ENCODE measurements at regions not wholly inside any gene's neighbourhood (a gene's known extent, or its start where the extent isn't known, plus 50 kb on each side); places are given as distances from the start of the nearest gene placed in this dataset.

DNA sequence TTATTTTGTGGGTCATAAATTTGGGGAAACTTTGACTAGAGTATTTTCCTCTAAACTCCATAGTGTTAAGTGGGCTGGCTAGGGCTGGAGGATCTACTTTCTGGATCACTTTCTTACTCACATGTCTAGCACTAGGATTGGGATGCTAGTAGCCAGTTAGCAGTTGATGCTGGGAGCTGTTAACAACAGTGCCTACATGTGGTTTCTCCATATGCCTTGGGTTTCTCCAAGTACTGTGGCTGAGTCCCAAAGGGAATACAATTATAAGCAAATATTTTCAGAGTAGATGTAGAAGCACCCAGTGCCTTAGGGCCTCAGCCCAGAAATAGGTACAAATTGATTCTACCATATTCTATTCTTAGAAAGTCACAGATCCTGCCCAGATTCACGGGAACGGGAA is 1614.9 kb downstream of the ARAP2 start:
- no peak overlapping the region for H3K27ac ChIP-seq
- Mint-ChIP-seq H3K36me3 (no peaks in the 10 kb centered on the region), H3K27ac (no peak overlapping the region), H3K4me3 (no peak overlapping the region), H3K4me1 (no peaks in the 10 kb centered on the region), H3K9me3 (peaks cover 13% of the 10 kb centered on the region), H3K27me3 (ENCODE audit: insufficient read depth, low read depth) (no peaks in the 10 kb centered on the region)
- TF ChIP-seq, protein P1, sequence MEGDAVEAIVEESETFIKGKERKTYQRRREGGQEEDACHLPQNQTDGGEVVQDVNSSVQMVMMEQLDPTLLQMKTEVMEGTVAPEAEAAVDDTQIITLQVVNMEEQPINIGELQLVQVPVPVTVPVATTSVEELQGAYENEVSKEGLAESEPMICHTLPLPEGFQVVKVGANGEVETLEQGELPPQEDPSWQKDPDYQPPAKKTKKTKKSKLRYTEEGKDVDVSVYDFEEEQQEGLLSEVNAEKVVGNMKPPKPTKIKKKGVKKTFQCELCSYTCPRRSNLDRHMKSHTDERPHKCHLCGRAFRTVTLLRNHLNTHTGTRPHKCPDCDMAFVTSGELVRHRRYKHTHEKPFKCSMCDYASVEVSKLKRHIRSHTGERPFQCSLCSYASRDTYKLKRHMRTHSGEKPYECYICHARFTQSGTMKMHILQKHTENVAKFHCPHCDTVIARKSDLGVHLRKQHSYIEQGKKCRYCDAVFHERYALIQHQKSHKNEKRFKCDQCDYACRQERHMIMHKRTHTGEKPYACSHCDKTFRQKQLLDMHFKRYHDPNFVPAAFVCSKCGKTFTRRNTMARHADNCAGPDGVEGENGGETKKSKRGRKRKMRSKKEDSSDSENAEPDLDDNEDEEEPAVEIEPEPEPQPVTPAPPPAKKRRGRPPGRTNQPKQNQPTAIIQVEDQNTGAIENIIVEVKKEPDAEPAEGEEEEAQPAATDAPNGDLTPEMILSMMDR (IDR thresholded peaks at IDR 0.05), result no peak
- TF ChIP-seq EZH2phosphoT487 (IDR thresholded peaks at IDR 0.05) (no peak), EZH2 (IDR thresholded peaks at IDR 0.05) (no peak)
- no peak overlapping the region for H3K9ac ChIP-seq
- H3K4me1 ChIP-seq, result no peaks in the 10 kb centered on the region
- H4K20me1 ChIP-seq (ENCODE audit: low read depth), result no peaks in the 10 kb centered on the region
- no peak overlapping the region for H2AFZ ChIP-seq (replicated peaks)
- no peak overlapping the region for H3K4me3 ChIP-seq
- no peak overlapping the region for H3K4me2 ChIP-seq
- H3K36me3 ChIP-seq, result no peaks in the 10 kb centered on the region
- no peaks in the 10 kb centered on the region for H3K9me3 ChIP-seq (ENCODE audit: low read depth)
- H3K79me2 ChIP-seq (ENCODE audit: low read depth), result no peaks in the 10 kb centered on the region
- no peaks in the 10 kb centered on the region for H3F3A ChIP-seq (ENCODE audit: low read depth)
- no peaks in the 10 kb centered on the region for H3K27me3 ChIP-seq
- no peak for DNase-seq (ENCODE audit: low spot score)

GRCh38 chr4:34633241-34633640 is 1611.1 kb downstream of the ARAP2 start:
- Histone ChIP-seq H3K9me3 (ENCODE audit: low read depth) (no peaks in the 10 kb centered on the region), H2AFZ (replicated peaks) (no peak overlapping the region), H3K36me3 (no peaks in the 10 kb centered on the region), H3K9ac (no peak overlapping the region), H4K20me1 (ENCODE audit: low read depth) (no peaks in the 10 kb centered on the region), H3K27ac (no peak overlapping the region), H3K79me2 (ENCODE audit: low read depth) (no peaks in the 10 kb centered on the region), H3K27me3 (no peaks in the 10 kb centered on the region), H3F3A (ENCODE audit: low read depth) (no peaks in the 10 kb centered on the region), H3K4me1 (peaks cover 14% of the 10 kb centered on the region), H3K4me3 (no peak overlapping the region), H3K4me2 (no peak overlapping the region)
- H3K27me3 Mint-ChIP-seq (ENCODE audit: insufficient read depth, low read depth), result no peaks in the 10 kb centered on the region
- H3K9me3 Mint-ChIP-seq, result peaks cover 10% of the 10 kb centered on the region
- TF ChIP-seq, protein P1 (IDR thresholded peaks at IDR 0.05), result no peak
- no peak for TF ChIP-seq EZH2 (IDR thresholded peaks at IDR 0.05)
- no peak for TF ChIP-seq EZH2phosphoT487 (IDR thresholded peaks at IDR 0.05)
- no peak overlapping the region for H3K4me3 Mint-ChIP-seq
- no peaks in the 10 kb centered on the region for H3K36me3 Mint-ChIP-seq
- no peak overlapping the region for H3K27ac Mint-ChIP-seq
- peaks cover 5% of the 10 kb centered on the region for H3K4me1 Mint-ChIP-seq
- no peak for DNase-seq (ENCODE audit: low spot score)

DNA sequence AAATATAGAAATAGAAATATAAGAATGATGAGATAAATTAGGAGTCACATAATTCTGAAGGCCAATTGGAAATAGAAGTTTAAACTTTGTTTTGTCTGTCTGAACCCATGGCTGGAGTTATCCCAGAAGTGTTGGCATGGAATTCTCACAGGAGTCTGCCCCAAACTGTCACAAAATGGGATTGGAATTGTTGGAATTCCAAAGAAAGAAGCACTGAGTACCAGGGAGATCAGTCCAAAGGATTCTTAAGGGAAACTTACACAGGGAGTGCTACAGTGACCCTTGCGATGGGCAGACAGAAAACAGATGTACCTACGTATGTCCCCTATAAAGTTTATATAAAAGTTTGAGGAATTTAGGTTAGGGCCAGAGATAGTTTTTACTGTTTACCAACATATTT is 1607.7 kb downstream of the ARAP2 start:
- Histone ChIP-seq H3F3A (ENCODE audit: low read depth) (no peaks in the 10 kb centered on the region), H4K20me1 (ENCODE audit: low read depth) (no peaks in the 10 kb centered on the region), H3K36me3 (no peaks in the 10 kb centered on the region), H3K9ac (no peak overlapping the region), H3K27me3 (no peaks in the 10 kb centered on the region), H3K4me2 (peak overlapping the region; percentile 8), H3K4me1 (peaks cover 14% of the 10 kb centered on the region), H2AFZ (replicated peaks) (peak overlapping the region; percentile 24), H3K79me2 (ENCODE audit: low read depth) (no peaks in the 10 kb centered on the region), H3K4me3 (no peak overlapping the region), H3K27ac (no peak overlapping the region), H3K9me3 (ENCODE audit: low read depth) (peaks cover 8% of the 10 kb centered on the region)
- TF ChIP-seq EZH2 (IDR thresholded peaks at IDR 0.05) (no peak), EZH2phosphoT487 (IDR thresholded peaks at IDR 0.05) (no peak)
- TF ChIP-seq, protein P1 (IDR thresholded peaks at IDR 0.05), result no peak
- peak; percentile 34 for DNase-seq (ENCODE audit: low spot score)
- H3K4me1 Mint-ChIP-seq, result peaks cover 9% of the 10 kb centered on the region
- peaks cover 27% of the 10 kb centered on the region for H3K9me3 Mint-ChIP-seq
- no peak overlapping the region for H3K27ac Mint-ChIP-seq
- no peak overlapping the region for H3K4me3 Mint-ChIP-seq
- H3K36me3 Mint-ChIP-seq, result peaks cover 4% of the 10 kb centered on the region
- peaks cover 2% of the 10 kb centered on the region for H3K27me3 Mint-ChIP-seq (ENCODE audit: insufficient read depth, low read depth)

Data from neural progenitor cell (in vitro differentiated cells).